Inflammatory macrophage treated with lipopolysaccharide for 1 hour (primary cell): ENCODE measurements at regions not wholly inside any gene's neighbourhood (a gene's known extent, or its start where the extent isn't known, plus 50 kb on each side); places are given as distances from the start of the nearest gene placed in this dataset.

Experiments
- DNase-seq, 2 donors: peaks; one replicate each; pipeline ENCODE4 v3.0.0-alpha.2; 2020 to 2022

GRCh38 chr6:14065350-14065749 lies 52.2 kb upstream of the CD83 start:
- no peak for DNase-seq

DNA sequence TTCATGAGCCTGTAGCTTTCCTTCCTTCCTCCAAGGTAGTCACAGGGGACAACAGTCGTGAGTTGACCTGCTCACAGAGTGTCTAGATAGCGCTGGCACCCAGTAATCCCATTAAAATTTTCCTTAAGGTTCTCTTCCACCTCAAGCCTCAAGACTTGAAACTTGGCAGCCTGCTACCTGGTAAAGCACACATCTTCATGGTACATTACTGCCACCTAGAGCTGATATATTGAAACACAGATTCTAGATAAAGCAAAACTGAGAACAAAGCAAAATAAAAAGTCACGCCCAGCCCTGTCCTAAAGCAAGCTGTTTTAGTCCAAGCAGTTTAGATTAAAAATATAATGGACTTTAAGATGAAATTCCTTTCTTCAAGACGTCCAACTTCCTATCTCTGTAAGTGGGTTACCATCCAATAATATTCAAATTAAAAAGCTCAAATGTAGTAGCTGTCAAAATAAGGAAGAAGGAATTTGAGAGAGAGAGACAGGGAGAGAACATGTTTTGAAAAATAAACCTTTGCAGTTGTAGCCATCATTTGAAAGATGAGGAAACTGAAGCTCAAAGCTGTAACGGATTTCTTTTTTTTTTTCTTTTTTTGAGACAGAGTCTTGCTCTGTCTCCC lies 50.7 kb upstream of the CD83 start:
- DNase-seq = peak; percentile 67 to 84

DNA sequence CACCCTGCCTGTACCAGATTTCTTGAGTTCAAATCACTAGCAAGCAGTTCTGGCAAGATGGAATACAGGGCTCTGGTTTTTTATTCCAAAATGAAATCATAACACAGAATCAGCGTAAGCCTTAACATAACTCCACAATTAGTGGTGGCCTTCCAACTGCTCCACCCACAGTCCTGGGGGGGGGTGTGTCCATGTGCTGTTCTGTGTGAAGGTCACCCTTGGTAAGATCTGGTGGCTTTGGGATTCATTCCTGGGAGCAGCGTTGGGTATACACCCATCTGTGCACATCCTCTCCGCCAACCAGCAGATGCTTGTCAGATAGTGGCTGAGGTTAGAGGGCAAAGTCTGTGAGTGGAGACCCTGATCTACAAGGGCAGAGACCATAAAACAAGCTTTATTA lies 49.9 kb upstream of the CD83 start:
- no peak for DNase-seq
